ENCODE measurements at regions not wholly inside any gene's neighbourhood (a gene's known extent, or its start where the extent isn't known, plus 50 kb on each side); places are given as distances from the start of the nearest gene placed in this dataset.

DNA sequence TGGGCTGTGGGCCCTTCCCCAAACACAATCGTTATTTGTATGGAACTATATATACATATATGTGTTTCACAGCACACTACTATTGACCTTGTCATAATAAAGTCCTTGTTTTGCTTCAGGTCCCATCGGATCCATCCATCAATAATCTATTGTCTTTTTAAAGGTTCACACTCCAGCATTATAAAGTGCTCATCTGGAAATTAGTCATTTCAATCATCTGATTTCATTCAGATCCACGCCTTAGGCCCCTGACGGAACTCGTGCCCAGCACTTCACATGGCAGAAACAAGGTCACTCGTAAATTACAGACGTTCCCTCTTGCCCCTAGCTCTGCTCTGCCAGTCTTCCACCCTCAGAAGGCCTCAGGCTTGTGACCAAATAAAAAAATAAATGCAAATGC, 133.1 kb upstream of the PPP2R2D start:
- DNase-seq, result no peak
- no CpG with 5 or more reads among the region's 7 CpGs for WGBS (ENCODE audit: extremely low coverage, insufficient read length, low lambda C conversion rate)
- no peak overlapping the region for H3K23ac ChIP-seq (ENCODE audit: insufficient read length, low read depth, low read length)
- H3K79me1 ChIP-seq (ENCODE audit: insufficient read depth, low read depth, low read length, poor library complexity, severe bottlenecking), result no peaks in the 10 kb centered on the region
- no peak overlapping the region for H4K8ac ChIP-seq (replicated peaks; ENCODE audit: insufficient read length, low read depth, low read length)
- H3K4me3 Mint-ChIP-seq, result no peak overlapping the region
- no peak overlapping the region for H2BK12ac ChIP-seq (ENCODE audit: insufficient read length, low read depth, low read length)
- no peak overlapping the region for H2AK5ac ChIP-seq (ENCODE audit: insufficient read length, low read length)
- H3K27me3 Mint-ChIP-seq (ENCODE audit: low read depth), result peaks cover 2% of the 10 kb centered on the region; the same call in 1 of the 2 replicates
- no peak overlapping the region for H3K4me2 ChIP-seq (ENCODE audit: insufficient read depth, insufficient read length, low read length)
- no peak overlapping the region for H3K27ac ChIP-seq (ENCODE audit: insufficient read length, low read depth, low read length)
- no peak overlapping the region for H3K56ac ChIP-seq (ENCODE audit: insufficient read length, low read depth, low read length)
- H3K36me3 Mint-ChIP-seq (ENCODE audit: insufficient read depth in 1 of 3, low read depth in 3 of 3), result peaks cover 0 to 11% (median 2%) of the 10 kb centered on the region in 3 experiments; a peak in 3 of 7 replicates
- no peak overlapping the region for H4K5ac ChIP-seq (ENCODE audit: insufficient read length, low read depth, low read length)
- no peaks in the 10 kb centered on the region for H3K23me2 ChIP-seq (ENCODE audit: insufficient read length, low read depth, low read length, poor library complexity, severe bottlenecking)
- no peak overlapping the region for H3K14ac ChIP-seq (ENCODE audit: insufficient read depth, low read length)
- peaks cover 40 to 46% of the 10 kb centered on the region in 2 experiments for H3K4me1 Mint-ChIP-seq
- no peak overlapping the region for H3K9ac ChIP-seq (ENCODE audit: extremely low read depth, insufficient read length, low read length)
- H2BK20ac ChIP-seq (ENCODE audit: low read depth, low read length, poor library complexity, severe bottlenecking), result no peak overlapping the region
- peaks cover 0 to 5% of the 10 kb centered on the region in 2 experiments; a peak in 2 of 5 replicates for H3K9me3 Mint-ChIP-seq
- no peaks in the 10 kb centered on the region for H4K20me1 ChIP-seq (ENCODE audit: control insufficient read depth, insufficient read depth, insufficient read length)
- no peak overlapping the region for H4K91ac ChIP-seq (ENCODE audit: insufficient read length, low read depth, low read length)
- H3T11ph ChIP-seq (ENCODE audit: low read length), result no peak overlapping the region
- H3K27me3 ChIP-seq (ENCODE audit: insufficient read depth, low read length), result no peaks in the 10 kb centered on the region
- H3K27ac Mint-ChIP-seq, result no peak overlapping the region; a peak in 1 of 7 replicates
- no peak for TF ChIP-seq CTCF (conservative IDR thresholded peaks at IDR 0.05)
- H3K4ac ChIP-seq (ENCODE audit: low read depth, low read length), result no peak overlapping the region
- H3K4me1 ChIP-seq (ENCODE audit: insufficient read depth, low read length), result no peaks in the 10 kb centered on the region
- no peak overlapping the region for H2BK15ac ChIP-seq (ENCODE audit: low read depth, low read length)
- no peak overlapping the region for H2AFZ ChIP-seq (ENCODE audit: low read length)
- H3K18ac ChIP-seq (ENCODE audit: insufficient read length, low read depth, low read length), result no peak overlapping the region
- H3K9me3 ChIP-seq (ENCODE audit: control insufficient read depth, low read depth, low read length), result no peaks in the 10 kb centered on the region
- no peaks in the 10 kb centered on the region for H3K79me2 ChIP-seq (ENCODE audit: insufficient read depth, low read length)
- no peak overlapping the region for H2BK120ac ChIP-seq (ENCODE audit: low read depth, low read length, poor library complexity, severe bottlenecking)
- no peak overlapping the region for H2BK5ac ChIP-seq (ENCODE audit: insufficient read length, low read length)
